CD4-positive, alpha-beta T cell (primary cell): ENCODE measurements at regions not wholly inside any gene's neighbourhood (a gene's known extent, or its start where the extent isn't known, plus 50 kb on each side); places are given as distances from the start of the nearest gene placed in this dataset.

ENCODE experiments used
- ATAC-seq: fragments of 200-7000 bp; cut with Tn5 transposase; one replicate; pipeline ENCODE4 v1.10.0; 2022; ENCODE audit warnings: mild to moderate bottlenecking; ENCODE audit not compliant: poor library complexity
- CTCF ChIA-PET: fragments of 350-600 bp; sonication (Branson Sonifier 250); formaldehyde crosslinking; loops from one replicate; lab custom pipeline; 2021; ENCODE audit warnings: antibody characterized with exemption, inconsistent platforms; lab: Charles Lee
- POLR2A ChIA-PET: fragments of 350-600 bp; sonication (Branson Sonifier 250); formaldehyde crosslinking; loops from one replicate; lab custom pipeline; 2021; ENCODE audit warnings: antibody characterized with exemption, inconsistent platforms; lab: Charles Lee
- DNase-seq, 14 experiments: peaks; one replicate each; pipeline ENCODE4 v3.0.0-alpha.2; 2013 to 2020; ENCODE audit warnings: mixed read lengths in 2 of 14
- H3K27ac ChIP-seq, 2 donors: one replicate each; pipeline versions ENCODE4 v1.5.1 to v1.7.0; 2013; ENCODE audit warnings: low read length in 2 of 2, low read depth in 1 of 2, mild to moderate bottlenecking in 1 of 2
- H3K27me3 ChIP-seq, 2 experiments: 1 replicate in 1 of 2; 2 replicates in 1 of 2; pipeline versions ENCODE4 v1.6.1 to v1.7.0; 2013; ENCODE audit warnings: low read length in 2 of 2, control low read depth in 1 of 2, mild to moderate bottlenecking in 1 of 2, moderate library complexity in 1 of 2; ENCODE audit not compliant: insufficient read depth in 2 of 2, control insufficient read depth in 1 of 2
- H3K36me3 ChIP-seq: one replicate; pipeline ENCODE4 v1.6.1; 2013; ENCODE audit warnings: low read length, control low read depth; ENCODE audit not compliant: insufficient read depth
- H3K4me1 ChIP-seq: one replicate; pipeline ENCODE4 v1.6.1; 2013; ENCODE audit warnings: low read length, control low read depth; ENCODE audit not compliant: insufficient read depth
- H3K4me3 ChIP-seq: one replicate; pipeline ENCODE4 v1.5.1; 2013; ENCODE audit warnings: mild to moderate bottlenecking, low read length, moderate library complexity
- H3K9me3 ChIP-seq, 2 experiments: 1 replicate in 1 of 2; 2 replicates in 1 of 2; pipeline versions ENCODE4 v1.6.1 to v1.7.0; 2013; ENCODE audit warnings: low read length in 2 of 2, mild to moderate bottlenecking in 2 of 2, control low read depth in 1 of 2, moderate library complexity in 1 of 2; ENCODE audit not compliant: control insufficient read depth in 1 of 2, insufficient read depth in 1 of 2
- H3K27ac Mint-ChIP-seq: one replicate; pipeline ENCODE4 v1.8.0; 2020; ENCODE audit warnings: mixed read lengths
- H3K27me3 Mint-ChIP-seq: one replicate; pipeline ENCODE4 v1.8.0; 2021; ENCODE audit warnings: mixed read lengths
- H3K36me3 Mint-ChIP-seq: one replicate; pipeline ENCODE4 v1.8.0; 2021; ENCODE audit warnings: low read depth, mixed read lengths
- H3K4me1 Mint-ChIP-seq: one replicate; pipeline ENCODE4 v1.8.0; 2021; ENCODE audit warnings: low read depth, mixed read lengths
- H3K4me3 Mint-ChIP-seq: one replicate; pipeline ENCODE4 v1.8.0; 2020; ENCODE audit warnings: mild to moderate bottlenecking, mixed read lengths
- H3K9me3 Mint-ChIP-seq: one replicate; pipeline ENCODE4 v1.8.0; 2020; ENCODE audit warnings: mixed read lengths
- intact Hi-C, 2 experiments: fragments of 100-400 bp; cut with DNase I in 1 of 2; cut with micrococcal nuclease in 1 of 2; formaldehyde crosslinking; loops; one replicate each; pipeline versions ENCODE4 v1.15.1 to v1.9.0; 2023 to 2025; cut with DNase I, micrococcal nuclease
- TF ChIP-seq, protein P1 (sequence below): fragments of 200-600 bp; IDR thresholded peaks from one replicate; pipeline ENCODE4 v1.8.0; 2022; ENCODE audit warnings: antibody characterized with exemption, mild to moderate bottlenecking

- Histone ChIP-seq H3K27ac (no peak overlapping the region), H3K4me3 (no peak overlapping the region), H3K36me3 (no peaks in the 10 kb centered on the region), H3K9me3 (no peaks in the 10 kb centered on the region), H3K4me1 (no peaks in the 10 kb centered on the region), H3K27me3 (no peaks in the 10 kb centered on the region)
- Mint-ChIP-seq H3K27ac (no peak overlapping the region), H3K27me3 (no peaks in the 10 kb centered on the region), H3K4me3 (no peak overlapping the region), H3K4me1 (no peaks in the 10 kb centered on the region), H3K9me3 (no peaks in the 10 kb centered on the region), H3K36me3 (no peaks in the 10 kb centered on the region)
- ChIA-PET POLR2A (no interaction called here), CTCF (no interaction called here)
- ATAC-seq (no peak), DNase-seq (no peak)
- TF ChIP-seq, protein P1, sequence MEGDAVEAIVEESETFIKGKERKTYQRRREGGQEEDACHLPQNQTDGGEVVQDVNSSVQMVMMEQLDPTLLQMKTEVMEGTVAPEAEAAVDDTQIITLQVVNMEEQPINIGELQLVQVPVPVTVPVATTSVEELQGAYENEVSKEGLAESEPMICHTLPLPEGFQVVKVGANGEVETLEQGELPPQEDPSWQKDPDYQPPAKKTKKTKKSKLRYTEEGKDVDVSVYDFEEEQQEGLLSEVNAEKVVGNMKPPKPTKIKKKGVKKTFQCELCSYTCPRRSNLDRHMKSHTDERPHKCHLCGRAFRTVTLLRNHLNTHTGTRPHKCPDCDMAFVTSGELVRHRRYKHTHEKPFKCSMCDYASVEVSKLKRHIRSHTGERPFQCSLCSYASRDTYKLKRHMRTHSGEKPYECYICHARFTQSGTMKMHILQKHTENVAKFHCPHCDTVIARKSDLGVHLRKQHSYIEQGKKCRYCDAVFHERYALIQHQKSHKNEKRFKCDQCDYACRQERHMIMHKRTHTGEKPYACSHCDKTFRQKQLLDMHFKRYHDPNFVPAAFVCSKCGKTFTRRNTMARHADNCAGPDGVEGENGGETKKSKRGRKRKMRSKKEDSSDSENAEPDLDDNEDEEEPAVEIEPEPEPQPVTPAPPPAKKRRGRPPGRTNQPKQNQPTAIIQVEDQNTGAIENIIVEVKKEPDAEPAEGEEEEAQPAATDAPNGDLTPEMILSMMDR, result no peak
- intact Hi-C loops, result no loop called here
Observed at GRCh38 chr13:106105153-106105552, 430.3 kb downstream of the EFNB2 start.

DNA sequence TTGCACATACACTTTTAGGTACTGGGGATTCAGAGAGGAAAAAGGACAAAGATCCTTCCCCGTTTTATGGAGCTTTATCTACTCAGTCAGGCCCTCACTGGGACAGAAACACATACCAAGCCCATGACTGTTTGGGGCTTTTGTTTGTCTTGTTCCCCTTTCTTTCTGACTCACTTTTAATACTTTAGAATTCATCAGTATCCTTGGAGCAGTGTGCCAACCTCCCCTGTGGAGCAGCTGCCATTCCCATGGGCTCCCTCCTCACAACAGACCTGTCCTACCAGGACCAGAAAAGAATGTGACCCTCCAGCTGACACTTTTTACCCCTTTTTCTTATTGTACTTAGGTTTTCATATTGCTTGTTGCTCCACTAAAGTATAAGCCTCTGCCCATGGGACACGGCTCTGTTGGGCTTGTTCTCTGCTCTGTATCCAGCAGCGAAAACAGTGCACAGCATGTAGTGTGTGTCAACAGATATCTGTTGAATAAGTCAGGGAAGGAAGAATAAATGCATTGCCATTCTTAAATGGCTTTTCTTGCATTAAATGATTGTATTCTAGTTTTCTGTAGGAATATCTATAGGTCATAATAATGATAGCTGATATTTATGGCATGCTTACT, 431.1 kb downstream of the EFNB2 start:
- TF ChIP-seq, protein P1, result no peak
- POLR2A ChIA-PET, result no interaction called here

DNA sequence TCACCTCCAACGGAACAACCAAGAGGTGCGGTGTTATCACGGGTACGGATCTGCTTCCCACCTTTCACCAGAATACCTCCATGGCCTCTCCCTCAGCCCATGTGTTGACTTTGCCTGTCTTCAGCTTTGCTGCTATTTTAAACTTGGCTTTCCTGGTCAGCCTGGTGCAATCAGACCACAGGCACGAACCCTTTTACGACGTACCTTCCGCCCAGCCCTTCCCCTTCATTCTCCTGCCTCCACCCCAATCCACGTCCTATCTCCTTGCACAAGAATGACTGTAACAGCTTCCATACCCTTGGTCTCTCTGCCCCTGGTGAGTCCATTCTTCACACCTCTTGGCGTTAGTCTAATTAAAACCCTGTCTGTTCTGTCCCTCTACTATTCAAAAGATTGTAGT, 431.7 kb downstream of the EFNB2 start:
- TF ChIP-seq, protein P1, result no peak
- Mint-ChIP-seq H3K4me3 (no peak overlapping the region), H3K27me3 (no peaks in the 10 kb centered on the region), H3K9me3 (no peaks in the 10 kb centered on the region), H3K4me1 (no peaks in the 10 kb centered on the region), H3K36me3 (no peaks in the 10 kb centered on the region), H3K27ac (no peak overlapping the region)
- ChIA-PET CTCF (no interaction called here), POLR2A (no interaction called here)
- H3K4me3 ChIP-seq, result no peak overlapping the region
- peaks cover 0 to 3% of the 10 kb centered on the region in 2 experiments for H3K9me3 ChIP-seq
- no peaks in the 10 kb centered on the region for H3K27me3 ChIP-seq
- H3K36me3 ChIP-seq, result no peaks in the 10 kb centered on the region
- H3K27ac ChIP-seq, result no peak overlapping the region
- no peak for ATAC-seq
- DNase-seq, result no peak
- H3K4me1 ChIP-seq, result no peaks in the 10 kb centered on the region
- intact Hi-C loops, result no loop called here

More for the DNA sequence above, 431.1 kb downstream of the EFNB2 start:
- Histone ChIP-seq H3K27me3 (no peaks in the 10 kb centered on the region), H3K36me3 (no peaks in the 10 kb centered on the region), H3K4me1 (no peaks in the 10 kb centered on the region), H3K27ac (no peak overlapping the region), H3K4me3 (no peak overlapping the region), H3K9me3 (peaks cover 0 to 3% of the 10 kb centered on the region in 2 experiments)
- intact Hi-C loops, result no loop called here
- H3K27ac Mint-ChIP-seq, result no peak overlapping the region
- CTCF ChIA-PET, result no interaction called here
- DNase-seq (no peak), ATAC-seq (no peak)
- no peaks in the 10 kb centered on the region for H3K4me1 Mint-ChIP-seq
- H3K36me3 Mint-ChIP-seq, result no peaks in the 10 kb centered on the region
- no peaks in the 10 kb centered on the region for H3K27me3 Mint-ChIP-seq
- no peak overlapping the region for H3K4me3 Mint-ChIP-seq
- H3K9me3 Mint-ChIP-seq, result no peaks in the 10 kb centered on the region
